ENCODE measurements at regions not wholly inside any gene's neighbourhood (a gene's known extent, or its start where the extent isn't known, plus 50 kb on each side); places are given as distances from the start of the nearest gene placed in this dataset.
"Not testable (repeated sequence)": the region's sequence is repeated elsewhere in the genome, so short reads cannot be mapped to it uniquely, and the experiment has no call there.

DNA sequence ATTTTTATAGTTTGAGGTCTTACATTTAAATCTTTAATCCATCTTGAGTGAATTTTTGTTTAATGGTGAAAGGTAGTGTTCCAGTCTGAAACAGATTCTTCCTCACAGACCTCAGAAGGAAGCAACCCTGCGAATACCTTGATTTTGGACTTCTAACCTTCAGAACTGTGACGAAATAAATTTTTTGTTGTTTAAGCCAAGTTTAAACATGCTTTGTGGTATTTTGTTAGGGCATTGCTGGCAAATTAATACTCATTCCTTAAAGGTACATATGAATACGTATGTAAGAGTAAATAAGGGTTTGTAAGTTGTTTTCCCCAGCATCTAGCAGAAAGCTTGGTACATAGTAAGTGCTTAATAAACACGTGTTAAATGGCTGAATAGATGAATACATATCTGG lies 100.3 kb downstream of the SEC16B start:
- ATAC-seq: no peak
- in situ Hi-C loops (cut with HindIII; ENCODE audit: extremely low pct_ligation_motif_present, low pct_unique_long_range_greater_than_20kb) (no loop called here), intact Hi-C loops (cut with micrococcal nuclease; ENCODE audit: unreplicated experiment) (no loop called here)
- H3K27ac ChIP-seq (ENCODE audit: extremely low read length, insufficient read depth, low read length): no peak overlapping the region
- POLR2A ChIA-PET: no interaction called here
- 0 out of 2 replicates have a peak, but pooled peaks cover 2% of the 10 kb centered on the region for H4K20me1 ChIP-seq (ENCODE audit: insufficient read depth, low read length)
- TF ChIP-seq, protein P1, sequence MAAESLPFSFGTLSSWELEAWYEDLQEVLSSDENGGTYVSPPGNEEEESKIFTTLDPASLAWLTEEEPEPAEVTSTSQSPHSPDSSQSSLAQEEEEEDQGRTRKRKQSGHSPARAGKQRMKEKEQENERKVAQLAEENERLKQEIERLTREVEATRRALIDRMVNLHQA (CRISPR knock-in tag; IDR thresholded peaks at IDR 0.05): no peak
- no peak for TF ChIP-seq ZBTB8A (CRISPR knock-in tag; IDR thresholded peaks at IDR 0.05; ENCODE audit: borderline replicate concordance, low read depth)
- TF ChIP-seq IRX3 (CRISPR knock-in tag; IDR thresholded peaks at IDR 0.05; ENCODE audit: borderline replicate concordance, low read depth): no peak
- no peak for TF ChIP-seq NFATC3 (CRISPR knock-in tag; IDR thresholded peaks at IDR 0.05)
- TF ChIP-seq NCOA1 (CRISPR knock-in tag; IDR thresholded peaks at IDR 0.05): no peak
- peaks cover 4 to 26% of the 10 kb centered on the region in 2 experiments for H3K27me3 ChIP-seq (ENCODE audit: control insufficient read depth in 1 of 2, insufficient read depth in 2 of 2, low read length in 2 of 2)
- H3K4me2 ChIP-seq (ENCODE audit: low read depth, low read length): no peak overlapping the region
- CTCF ChIA-PET (ENCODE audit: low intra/inter-chr PET ratio, low total read pairs): no interaction called here
- no TSS peak for BruUV-seq (replicated peaks)
- no peak for FAIRE-seq
- H3K79me2 ChIP-seq (ENCODE audit: insufficient read depth, low read length): no peaks in the 10 kb centered on the region
- H2AFZ ChIP-seq (ENCODE audit: low read length): no peak overlapping the region
- DNase-seq (ENCODE audit: low spot score): no peak
- H3K9me3 ChIP-seq (ENCODE audit: low read length): no peaks in the 10 kb centered on the region
- WGBS (ENCODE audit: low lambda C conversion rate): 5% methylated on average over 4 of the region's 4 CpGs
- H3K4me3 ChIP-seq (replicated peaks in 1 of 3; ENCODE audit: insufficient read depth in 1 of 3, low read depth in 2 of 3, low read length in 3 of 3): no peak overlapping the region
- H3K4me1 ChIP-seq (ENCODE audit: insufficient read depth, low read length): peaks cover 21% of the 10 kb centered on the region
- H3K36me3 ChIP-seq (replicated peaks in 1 of 2; ENCODE audit: control insufficient read depth in 1 of 2, insufficient read depth in 2 of 2, low read length in 2 of 2): no peaks in the 10 kb centered on the region
- no peak overlapping the region for H3K9ac ChIP-seq (ENCODE audit: insufficient read depth, low read depth, low read length)

DNA sequence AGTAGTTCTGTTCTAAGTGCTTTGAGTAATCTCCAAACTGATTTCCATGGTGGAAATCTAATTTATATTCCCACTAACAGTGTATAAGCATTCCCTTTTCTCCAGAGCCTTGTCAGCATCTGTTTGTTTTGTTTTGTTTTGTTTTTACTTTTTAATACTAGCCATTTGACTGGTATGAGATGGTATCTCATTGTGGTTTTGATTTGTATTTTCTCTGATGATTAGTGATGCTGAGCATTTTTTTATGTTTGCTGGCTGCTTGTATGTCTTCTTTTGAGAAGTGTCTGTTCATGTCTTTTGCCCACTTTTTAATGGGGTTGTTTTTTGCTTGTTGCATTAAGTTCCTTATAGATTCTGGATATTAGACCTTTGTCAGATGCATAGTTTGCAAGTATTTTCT lies 100.8 kb downstream of the SEC16B start:
- in situ Hi-C loops (cut with HindIII; ENCODE audit: extremely low pct_ligation_motif_present, low pct_unique_long_range_greater_than_20kb); H3K9ac ChIP-seq (ENCODE audit: insufficient read depth, low read depth, low read length); H3K4me3 ChIP-seq (replicated peaks in 1 of 3; ENCODE audit: insufficient read depth in 1 of 3, low read depth in 2 of 3, low read length in 3 of 3); intact Hi-C loops (cut with micrococcal nuclease; ENCODE audit: unreplicated experiment); BruUV-seq (replicated peaks); H4K20me1 ChIP-seq (ENCODE audit: insufficient read depth, low read length); FAIRE-seq; H3K36me3 ChIP-seq (replicated peaks in 1 of 2; ENCODE audit: control insufficient read depth in 1 of 2, insufficient read depth in 2 of 2, low read length in 2 of 2); H3K79me2 ChIP-seq (ENCODE audit: insufficient read depth, low read length); H3K4me2 ChIP-seq (ENCODE audit: low read depth, low read length); ATAC-seq; CTCF ChIA-PET (ENCODE audit: low intra/inter-chr PET ratio, low total read pairs); H3K27ac ChIP-seq (ENCODE audit: extremely low read length, insufficient read depth, low read length); POLR2A ChIA-PET; H2AFZ ChIP-seq (ENCODE audit: low read length); H3K9me3 ChIP-seq (ENCODE audit: low read length); DNase-seq (ENCODE audit: low spot score): not testable (repeated sequence)
- H3K27me3 ChIP-seq (ENCODE audit: control insufficient read depth in 1 of 2, insufficient read depth in 2 of 2, low read length in 2 of 2): peaks cover 4 to 26% of the 10 kb centered on the region in 2 experiments
- peaks cover 21% of the 10 kb centered on the region for H3K4me1 ChIP-seq (ENCODE audit: insufficient read depth, low read length)

All from HepG2 (cell line).